GM12872 (cell line): ENCODE measurements at regions not wholly inside any gene's neighbourhood (a gene's known extent, or its start where the extent isn't known, plus 50 kb on each side); places are given as distances from the start of the nearest gene placed in this dataset.

Experiments
- TF ChIP-seq, protein P1 (sequence below): IDR thresholded peaks from 3 replicates; pipeline ENCODE4 v1.5.1; 2011; ENCODE audit warnings: low read depth, mild to moderate bottlenecking, low read length, moderate library complexity; ENCODE audit not compliant: insufficient read depth

DNA sequence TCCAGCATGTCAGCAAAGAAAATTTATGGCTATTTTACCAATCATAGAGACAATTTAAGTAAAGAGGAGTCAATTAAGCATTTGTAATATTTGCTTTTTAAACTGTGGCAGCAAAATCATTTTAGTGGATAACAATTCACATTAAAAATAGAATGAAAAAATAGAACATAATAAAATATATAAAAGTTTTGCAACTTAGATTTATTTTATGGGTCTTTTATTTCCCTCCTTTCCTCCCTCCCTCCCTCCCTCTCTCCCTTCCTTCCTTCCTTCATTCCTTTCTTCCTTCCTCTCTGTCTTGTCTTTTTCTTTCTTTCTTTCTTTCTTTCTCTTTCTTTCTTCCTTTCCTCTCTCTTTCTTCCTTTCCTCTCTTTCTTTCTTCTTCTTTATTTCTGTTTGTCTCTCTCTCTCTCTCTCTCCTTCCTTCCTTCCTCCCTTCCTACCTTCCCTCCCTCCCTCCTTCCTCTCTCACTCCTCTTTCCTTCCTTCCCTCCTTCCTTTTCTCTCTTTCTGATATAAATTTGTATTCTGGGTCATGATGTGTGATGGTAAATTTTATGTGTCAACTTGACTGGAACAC is 610.9 kb upstream of the CITED2 start:
- TF ChIP-seq, protein P1, sequence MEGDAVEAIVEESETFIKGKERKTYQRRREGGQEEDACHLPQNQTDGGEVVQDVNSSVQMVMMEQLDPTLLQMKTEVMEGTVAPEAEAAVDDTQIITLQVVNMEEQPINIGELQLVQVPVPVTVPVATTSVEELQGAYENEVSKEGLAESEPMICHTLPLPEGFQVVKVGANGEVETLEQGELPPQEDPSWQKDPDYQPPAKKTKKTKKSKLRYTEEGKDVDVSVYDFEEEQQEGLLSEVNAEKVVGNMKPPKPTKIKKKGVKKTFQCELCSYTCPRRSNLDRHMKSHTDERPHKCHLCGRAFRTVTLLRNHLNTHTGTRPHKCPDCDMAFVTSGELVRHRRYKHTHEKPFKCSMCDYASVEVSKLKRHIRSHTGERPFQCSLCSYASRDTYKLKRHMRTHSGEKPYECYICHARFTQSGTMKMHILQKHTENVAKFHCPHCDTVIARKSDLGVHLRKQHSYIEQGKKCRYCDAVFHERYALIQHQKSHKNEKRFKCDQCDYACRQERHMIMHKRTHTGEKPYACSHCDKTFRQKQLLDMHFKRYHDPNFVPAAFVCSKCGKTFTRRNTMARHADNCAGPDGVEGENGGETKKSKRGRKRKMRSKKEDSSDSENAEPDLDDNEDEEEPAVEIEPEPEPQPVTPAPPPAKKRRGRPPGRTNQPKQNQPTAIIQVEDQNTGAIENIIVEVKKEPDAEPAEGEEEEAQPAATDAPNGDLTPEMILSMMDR = no peak

GRCh38 chr6:139984317-139984716 is 609.9 kb upstream of the CITED2 start:
- TF ChIP-seq, protein P1 = no peak

DNA sequence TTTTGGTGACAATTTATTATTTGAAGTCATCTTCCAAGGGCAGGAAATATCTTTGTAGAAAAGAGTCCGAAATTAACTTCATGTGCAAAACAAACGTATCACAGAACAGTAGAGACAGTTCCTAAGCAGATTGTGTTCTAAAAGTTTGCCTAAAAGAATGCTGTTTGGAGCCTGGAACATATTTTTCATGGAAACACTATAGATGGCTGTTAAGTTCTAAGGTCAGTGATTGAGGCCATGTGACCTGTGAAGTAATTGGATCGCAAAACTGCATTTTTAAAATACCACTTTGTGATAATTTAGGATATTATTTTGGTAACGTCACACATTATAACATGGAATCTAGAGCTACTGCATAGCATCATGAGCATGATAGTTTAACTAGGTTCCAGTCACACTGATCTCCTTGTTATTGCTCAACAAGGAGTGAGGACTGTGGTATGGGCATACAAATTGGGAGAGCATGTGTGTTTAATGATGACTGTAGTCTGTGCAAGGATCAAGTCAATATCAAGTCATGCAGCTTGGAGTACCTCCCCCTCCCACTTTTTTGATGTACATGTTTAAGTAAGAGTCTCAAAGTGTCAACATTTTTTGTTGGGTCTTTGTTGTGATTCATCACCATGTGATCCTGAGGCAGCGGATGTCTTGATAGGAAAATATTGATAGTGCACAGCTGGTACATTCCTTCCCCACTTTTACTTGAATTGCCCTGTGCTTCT is 609.3 kb upstream of the CITED2 start:
- TF ChIP-seq, protein P1 = no peak

- TF ChIP-seq, protein P1 = no peak
Observed at GRCh38 chr6:139982652-139983295, 608.3 kb upstream of the CITED2 start.

DNA sequence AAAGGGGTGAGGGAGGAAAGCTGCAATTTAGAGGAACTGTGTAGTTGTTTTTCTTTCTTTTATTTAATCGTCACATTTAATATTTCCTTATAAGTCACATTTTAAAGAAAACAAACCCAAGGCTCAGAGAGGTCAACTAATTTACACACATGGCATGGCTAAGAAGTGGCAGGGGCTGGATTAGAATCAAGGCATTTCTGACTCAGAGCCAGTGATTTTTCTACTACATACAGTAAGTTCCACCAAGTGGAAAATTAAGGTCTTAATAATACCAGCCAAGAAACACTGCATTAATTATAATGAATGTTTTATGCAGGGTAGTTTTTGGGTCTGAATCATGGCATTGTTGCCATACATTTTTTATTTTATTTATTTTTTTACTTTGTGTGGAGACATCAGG is 607.7 kb upstream of the CITED2 start:
- TF ChIP-seq, protein P1 = no peak

DNA sequence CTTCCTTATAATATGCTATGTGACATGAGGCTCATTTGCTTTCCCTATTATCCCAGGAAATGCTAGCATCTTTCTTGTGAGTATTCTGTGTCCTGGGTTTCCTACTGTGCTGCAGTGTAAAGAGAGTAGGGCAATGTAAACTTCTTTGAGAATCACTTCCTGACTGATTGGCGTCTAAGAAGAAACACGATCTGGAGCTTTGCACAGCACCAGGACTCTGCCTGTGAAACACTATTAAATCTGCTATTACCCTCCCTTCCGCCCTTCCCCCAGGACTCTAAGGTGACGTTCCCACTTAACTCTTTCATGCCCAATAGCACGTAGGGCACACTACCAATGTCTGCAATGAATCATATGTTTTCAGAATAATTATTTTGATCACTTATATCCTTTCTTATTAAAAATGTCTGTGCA is 607.3 kb upstream of the CITED2 start:
- TF ChIP-seq, protein P1 = no peak

- TF ChIP-seq, protein P1 = no peak
Observed at GRCh38 chr6:139981066-139981624, 606.7 kb upstream of the CITED2 start.
